AG04450 (cell line): ENCODE measurements at regions not wholly inside any gene's neighbourhood (a gene's known extent, or its start where the extent isn't known, plus 50 kb on each side); places are given as distances from the start of the nearest gene placed in this dataset.

Source experiments
- CTCF ChIA-PET: fragments of 300-600, 350-600 bp; formaldehyde crosslinking; extraction: SDS; loops from one replicate; lab custom pipeline; 2022; ENCODE audit warnings: antibody characterized with exemption, inconsistent platforms; lab: Charles Lee
- POLR2A ChIA-PET: fragments of 350-600 bp; formaldehyde crosslinking; extraction: SDS; loops from one replicate; lab custom pipeline; 2021; ENCODE audit warnings: antibody characterized with exemption, inconsistent platforms; lab: Yijun Ruan, JAX
- DNase-seq: peaks from one replicate; pipeline ENCODE4 v3.0.0-alpha.2; 2011; ENCODE audit warnings: low read depth, low spot score
- H3K27ac ChIP-seq: one replicate; pipeline ENCODE4 v1.5.1; 2012; ENCODE audit warnings: low read depth, low read length, control low read depth
- H3K27me3 ChIP-seq: one replicate; pipeline ENCODE4 v1.6.0; 2012; ENCODE audit warnings: low read length; ENCODE audit not compliant: control insufficient read depth, insufficient read depth
- H3K4me3 ChIP-seq: 2 replicates; pipeline ENCODE4 v1.5.1; 2011; ENCODE audit warnings: mild to moderate bottlenecking, low read depth, low read length, control low read depth
- H3K9me3 ChIP-seq: 2 replicates; pipeline ENCODE4 v1.5.1; 2012; ENCODE audit warnings: low read length; ENCODE audit not compliant: control insufficient read depth, insufficient read depth
- CTCF ChIP-seq: IDR thresholded peaks from 2 replicates; pipeline ENCODE4 v1.5.1; 2011; ENCODE audit warnings: low read depth, low read length, control low read depth, inconsistent platforms

GRCh38 chr2:33670392-33670937 is 71.4 kb upstream of the FAM98A start:
- no peaks in the 10 kb centered on the region for H3K27me3 ChIP-seq
- H3K4me3 ChIP-seq, result no peak overlapping the region
- no peak overlapping the region for H3K27ac ChIP-seq
- 0 out of 2 replicates have a peak, but pooled peaks have one; percentile 14 for TF ChIP-seq CTCF
- DNase-seq, result no peak
- POLR2A ChIA-PET, result no interaction called here
- CTCF ChIA-PET, result interaction anchor here (0.8 kb wide), 1 partner anchor 1740 kb away, joined by 3 read pairs; no protein-coding TSS in a partner anchor
- no peaks in the 10 kb centered on the region for H3K9me3 ChIP-seq

- no peak for TF ChIP-seq CTCF
- ChIA-PET CTCF (no interaction called here), POLR2A (no interaction called here)
- Histone ChIP-seq H3K4me3 (no peak overlapping the region), H3K27me3 (no peaks in the 10 kb centered on the region), H3K9me3 (no peaks in the 10 kb centered on the region), H3K27ac (no peak overlapping the region)
- DNase-seq, result no peak
Measured at GRCh38 chr2:33666879-33667278, 67.8 kb upstream of the FAM98A start.

- Histone ChIP-seq H3K27ac (no peak overlapping the region), H3K4me3 (no peak overlapping the region), H3K9me3 (no peaks in the 10 kb centered on the region), H3K27me3 (no peaks in the 10 kb centered on the region)
- ChIA-PET CTCF (interaction anchor here (1.1 kb wide), 1 partner anchor 8 kb away, joined by 3 read pairs; no protein-coding TSS in a partner anchor), POLR2A (no interaction called here)
- DNase-seq, result no peak
- no peak for TF ChIP-seq CTCF
Measured at GRCh38 chr2:33665039-33665438, 65.9 kb upstream of the FAM98A start.

GRCh38 chr2:33660416-33661123 is 61.5 kb upstream of the FAM98A start:
- H3K27me3 ChIP-seq, result no peaks in the 10 kb centered on the region
- H3K4me3 ChIP-seq, result no peak overlapping the region
- TF ChIP-seq CTCF, result no peak
- no peak overlapping the region for H3K27ac ChIP-seq
- POLR2A ChIA-PET, result no interaction called here
- CTCF ChIA-PET, result no interaction called here
- H3K9me3 ChIP-seq, result no peaks in the 10 kb centered on the region
- no peak for DNase-seq

GRCh38 chr2:33655626-33656320 is 56.7 kb upstream of the FAM98A start:
- DNase-seq, result no peak
- POLR2A ChIA-PET, result no interaction called here
- Histone ChIP-seq H3K27ac (no peak overlapping the region), H3K9me3 (no peaks in the 10 kb centered on the region), H3K27me3 (no peaks in the 10 kb centered on the region), H3K4me3 (no peak overlapping the region)
- CTCF ChIA-PET, result interaction anchor here (1.1 kb wide), 1 partner anchor 18 kb away, joined by 3 read pairs; no protein-coding TSS in a partner anchor
- TF ChIP-seq CTCF, result no peak
